NCI-H748 (cell line): ENCODE measurements at regions not wholly inside any gene's neighbourhood (a gene's known extent, or its start where the extent isn't known, plus 50 kb on each side); places are given as distances from the start of the nearest gene placed in this dataset.

Experiments used
- DNase-seq: peaks from one replicate; lab custom pipeline; 2025; ENCODE audit not compliant: unreplicated experiment; lab: John Stamatoyannopoulos, UW

DNA sequence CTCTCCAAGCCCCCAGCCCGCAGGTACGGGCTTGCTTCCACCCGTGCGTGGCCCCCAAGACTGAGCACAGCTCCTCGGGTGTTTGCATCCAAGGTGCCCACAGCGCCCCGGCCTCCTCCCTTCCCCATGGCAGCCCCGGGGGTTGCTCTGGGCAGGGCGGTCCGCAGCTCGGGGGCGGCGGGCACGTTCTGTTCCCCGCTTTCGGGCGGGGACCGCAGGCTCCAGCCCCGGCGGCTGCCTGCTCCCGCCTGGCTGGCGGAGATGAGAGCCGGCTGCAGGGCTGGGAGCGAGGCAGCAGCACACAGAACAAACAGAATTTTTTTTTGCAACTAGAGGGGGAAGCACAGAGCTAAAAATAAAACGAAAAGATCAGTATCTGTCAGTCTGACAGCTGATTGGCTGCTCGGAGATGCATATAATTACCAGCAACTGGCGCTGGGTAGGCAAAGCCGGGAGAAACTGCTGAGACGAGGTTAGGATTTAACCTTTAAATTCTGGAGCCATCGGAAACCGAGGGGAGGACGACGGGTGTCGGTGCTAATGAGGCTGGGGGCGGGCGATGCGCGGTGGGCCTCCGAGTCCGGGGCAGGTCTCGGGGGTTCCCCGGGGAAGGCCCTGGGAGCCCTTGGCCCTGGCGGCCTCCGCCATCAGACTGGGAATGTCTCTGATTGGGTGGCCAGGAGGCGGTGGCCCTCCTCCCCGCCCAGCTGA, 142.7 kb upstream of the IER5L start:
- DNase-seq = peak; percentile 53

DNA sequence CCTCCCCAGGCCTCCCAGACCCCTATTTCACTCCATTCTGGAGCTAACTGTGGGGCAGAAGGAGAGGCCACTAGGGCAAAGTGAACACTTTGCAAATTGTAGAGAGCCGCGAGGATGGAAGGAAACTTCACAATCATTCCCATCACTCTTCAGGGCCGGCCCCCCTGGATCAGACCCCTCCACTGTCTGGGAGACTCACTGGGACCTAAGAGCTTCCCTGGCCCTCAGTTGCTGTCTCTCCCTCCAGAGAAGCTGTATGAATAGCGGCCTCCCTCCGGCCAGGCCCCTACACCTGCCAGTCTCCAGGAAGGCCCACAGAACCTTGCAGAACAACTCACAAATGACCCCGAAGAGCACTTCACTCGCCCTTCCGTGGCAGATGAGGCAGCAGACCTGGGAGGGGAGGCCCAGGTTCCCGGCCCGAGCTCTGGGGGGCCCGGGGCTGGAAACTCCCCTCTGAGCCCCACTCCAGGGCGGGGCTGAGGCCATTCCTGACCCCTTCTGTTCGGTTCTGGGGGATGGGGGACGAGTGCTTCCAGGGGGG, 141.9 kb upstream of the IER5L start:
- DNase-seq = no peak

DNA sequence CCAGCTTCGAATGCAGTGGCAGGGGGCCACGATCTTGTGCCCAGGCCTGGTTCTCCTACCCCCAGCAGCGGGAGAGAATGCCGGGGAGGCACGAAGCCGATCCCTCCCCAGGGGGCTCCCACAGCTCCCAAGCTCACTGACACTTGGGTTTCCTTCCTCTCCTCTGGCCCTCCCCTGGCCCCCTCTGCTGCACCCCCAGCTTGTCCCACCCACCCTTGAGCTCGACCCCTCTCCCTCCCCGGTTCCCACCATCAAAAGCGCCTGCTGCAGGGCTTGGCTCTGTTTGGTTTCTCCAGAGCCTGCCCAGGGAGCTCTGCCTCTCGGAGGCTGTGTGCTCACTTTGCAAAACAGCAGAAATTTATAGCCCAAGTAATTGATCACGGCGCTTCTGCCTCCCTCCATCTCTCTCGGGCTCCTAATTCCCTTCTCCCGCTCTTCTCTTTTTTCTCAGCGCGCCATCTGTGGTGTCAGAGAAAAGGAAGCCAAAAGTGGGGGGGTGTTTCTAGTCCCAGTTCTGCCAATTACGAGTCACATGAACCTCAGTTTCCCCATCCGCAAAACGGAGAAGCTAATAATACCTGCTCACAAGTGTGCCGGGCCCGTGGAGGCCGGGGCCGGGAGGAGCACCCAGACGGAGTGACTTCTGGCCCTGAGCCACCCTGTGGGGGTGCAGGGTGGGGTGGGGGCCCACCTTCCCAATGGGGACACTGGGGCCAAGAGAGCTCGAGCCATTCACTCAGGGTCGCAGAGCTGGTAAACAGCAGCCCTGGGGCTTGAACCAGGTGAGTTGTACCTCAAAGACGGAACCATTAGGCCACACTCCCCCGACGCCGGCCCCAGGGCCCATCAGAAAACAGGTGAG, 141.2 kb upstream of the IER5L start:
- no peak for DNase-seq

DNA sequence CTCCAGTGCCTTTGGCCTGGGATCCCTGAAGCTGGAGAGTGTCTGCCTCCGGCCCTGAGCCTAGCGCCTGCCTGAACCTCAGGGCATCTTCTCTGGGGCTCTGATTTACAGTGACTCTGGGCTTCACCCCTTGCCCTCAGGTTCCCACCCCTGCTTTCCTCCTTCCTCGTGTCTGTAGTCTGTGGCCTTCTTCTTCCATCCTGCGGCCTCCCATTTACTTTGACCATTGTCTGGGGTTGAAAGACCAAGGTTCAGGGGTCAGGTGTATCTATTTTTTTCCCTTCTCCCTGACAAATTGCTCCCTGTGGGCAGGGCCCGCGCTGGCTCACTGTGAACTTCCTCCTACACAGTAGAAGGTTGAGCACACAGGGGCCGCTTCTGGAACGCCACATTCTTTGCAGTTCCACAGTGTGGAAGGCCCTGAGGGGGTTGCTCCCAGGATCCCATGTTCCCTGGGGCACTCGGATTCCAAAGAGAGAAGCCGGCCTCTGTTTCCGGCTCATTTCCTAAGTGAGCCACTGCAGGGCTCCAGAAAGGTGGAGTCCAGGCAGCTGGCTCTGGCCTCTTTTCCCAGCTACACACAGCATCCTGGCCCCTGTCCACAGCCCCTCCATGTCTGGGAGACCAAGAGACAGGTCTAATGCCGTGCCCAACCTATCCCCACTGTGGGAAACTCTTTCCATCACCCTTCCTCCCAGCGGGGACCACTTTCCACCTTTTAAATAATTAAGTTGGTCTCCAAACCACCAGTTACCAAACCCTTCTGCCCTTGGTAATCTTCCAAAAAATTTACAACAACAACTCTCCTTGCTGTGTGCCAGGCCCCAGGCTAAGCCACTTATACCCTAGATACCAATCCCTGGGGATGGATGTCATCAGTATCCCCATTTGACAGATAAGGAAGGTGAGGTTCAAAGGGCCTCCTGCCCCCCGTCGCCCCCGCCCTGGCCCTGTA, 140.3 kb upstream of the IER5L start:
- DNase-seq = no peak

DNA sequence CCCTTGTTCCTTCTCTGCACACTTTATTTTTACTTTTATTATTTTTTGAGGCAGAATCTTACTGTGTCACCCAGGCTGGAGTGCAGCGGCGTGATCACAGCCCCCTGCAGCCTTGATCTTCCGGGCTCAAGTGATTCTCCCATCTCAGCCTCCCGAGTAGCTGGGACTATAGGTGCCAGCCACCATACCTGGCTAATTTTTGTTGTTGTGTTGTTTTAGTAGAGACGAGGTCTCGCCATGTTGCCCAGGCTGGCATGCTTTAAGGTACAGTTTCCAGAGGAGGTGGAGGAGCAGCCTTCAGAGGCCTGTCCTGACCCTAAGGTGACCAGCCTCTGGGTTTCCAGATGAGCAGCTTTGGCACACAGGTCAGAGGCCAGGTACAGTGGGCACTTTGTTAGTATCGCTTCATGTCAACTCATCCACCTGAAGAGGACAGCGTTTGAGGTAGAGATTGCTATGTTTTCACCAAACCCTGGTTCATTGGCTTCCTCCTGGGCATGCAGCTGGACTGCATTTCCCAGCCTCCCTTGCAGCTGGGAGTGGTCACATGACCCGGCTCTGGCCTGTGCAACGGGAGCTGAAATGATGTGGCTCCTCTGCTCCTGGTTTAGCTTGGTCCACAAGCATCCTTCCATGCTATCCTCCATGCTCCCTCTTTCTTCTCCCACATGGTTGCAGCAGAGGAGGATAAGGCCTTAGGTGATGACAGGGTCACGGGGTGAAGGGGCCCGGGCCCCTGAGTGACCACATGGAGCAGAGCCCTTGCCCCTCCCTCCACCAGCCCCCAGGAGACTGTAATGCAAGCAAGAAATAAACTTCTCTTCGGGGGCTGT, 139.3 kb upstream of the IER5L start:
- DNase-seq = peak; percentile 29

DNA sequence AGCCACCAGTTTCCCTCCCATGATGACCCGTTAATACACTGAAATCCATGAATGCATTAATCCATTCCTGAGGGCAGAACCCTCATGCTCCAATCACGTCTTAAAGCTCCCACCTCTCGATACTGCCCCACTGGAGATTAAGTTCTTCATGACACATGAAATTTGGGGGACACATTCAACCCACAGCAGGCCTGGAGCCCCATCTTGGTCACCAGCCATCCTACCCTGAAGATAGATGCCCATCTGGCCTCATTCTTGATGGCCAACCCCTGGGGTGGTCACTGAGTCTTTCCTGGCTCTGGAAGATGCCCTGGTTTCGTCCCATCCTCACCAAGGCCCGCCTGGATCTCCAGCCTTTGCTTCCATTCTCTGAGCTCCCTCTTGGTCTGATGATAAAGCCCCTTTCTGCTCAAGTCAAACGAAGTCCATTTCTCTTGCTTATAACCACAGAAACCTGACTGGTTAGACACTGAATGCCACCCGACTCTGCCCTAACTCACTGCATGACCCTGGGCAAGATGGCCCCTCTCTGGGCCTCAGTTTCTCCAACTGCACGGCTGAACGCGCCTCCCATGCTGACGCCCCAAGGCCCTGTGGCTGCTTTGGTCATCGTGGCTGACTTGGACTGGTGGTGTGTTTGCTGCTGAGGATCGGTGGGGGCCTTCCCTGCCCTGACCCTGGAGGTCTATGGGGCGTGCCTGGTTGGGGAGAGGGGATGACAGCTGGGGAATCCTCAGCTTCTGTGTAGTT, 138.4 kb upstream of the IER5L start:
- no peak for DNase-seq

DNA sequence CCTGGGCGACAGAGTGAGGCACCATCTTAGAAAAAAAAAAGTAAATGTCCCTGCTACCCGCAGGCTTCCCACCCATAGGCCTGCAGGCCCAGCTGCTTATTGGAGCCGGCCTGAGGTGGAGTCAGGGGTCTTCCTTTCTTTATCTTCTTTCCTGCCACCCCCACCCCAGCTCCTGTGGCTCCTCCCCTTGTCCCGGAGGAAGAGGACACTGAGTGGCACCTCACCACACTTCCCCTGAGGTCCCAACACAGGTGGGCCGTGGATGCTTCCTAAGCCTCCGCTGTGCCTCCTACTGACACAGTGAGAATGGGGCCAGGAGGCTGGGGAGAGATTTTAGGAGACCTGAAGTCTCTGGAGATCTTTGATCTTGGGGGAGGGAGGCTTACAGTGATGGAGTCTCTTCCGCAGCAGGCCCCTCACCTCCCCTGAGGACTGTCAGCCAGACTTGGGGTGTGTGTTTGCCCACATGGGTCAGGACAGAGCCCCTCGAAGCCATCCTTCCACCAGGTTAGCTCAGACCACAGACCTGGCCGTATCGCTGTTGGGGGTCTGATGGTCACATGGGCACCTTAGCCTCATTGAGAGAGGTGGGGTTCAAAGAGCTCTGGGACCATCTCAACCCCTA, 135.4 kb upstream of the IER5L start:
- DNase-seq = no peak

DNA sequence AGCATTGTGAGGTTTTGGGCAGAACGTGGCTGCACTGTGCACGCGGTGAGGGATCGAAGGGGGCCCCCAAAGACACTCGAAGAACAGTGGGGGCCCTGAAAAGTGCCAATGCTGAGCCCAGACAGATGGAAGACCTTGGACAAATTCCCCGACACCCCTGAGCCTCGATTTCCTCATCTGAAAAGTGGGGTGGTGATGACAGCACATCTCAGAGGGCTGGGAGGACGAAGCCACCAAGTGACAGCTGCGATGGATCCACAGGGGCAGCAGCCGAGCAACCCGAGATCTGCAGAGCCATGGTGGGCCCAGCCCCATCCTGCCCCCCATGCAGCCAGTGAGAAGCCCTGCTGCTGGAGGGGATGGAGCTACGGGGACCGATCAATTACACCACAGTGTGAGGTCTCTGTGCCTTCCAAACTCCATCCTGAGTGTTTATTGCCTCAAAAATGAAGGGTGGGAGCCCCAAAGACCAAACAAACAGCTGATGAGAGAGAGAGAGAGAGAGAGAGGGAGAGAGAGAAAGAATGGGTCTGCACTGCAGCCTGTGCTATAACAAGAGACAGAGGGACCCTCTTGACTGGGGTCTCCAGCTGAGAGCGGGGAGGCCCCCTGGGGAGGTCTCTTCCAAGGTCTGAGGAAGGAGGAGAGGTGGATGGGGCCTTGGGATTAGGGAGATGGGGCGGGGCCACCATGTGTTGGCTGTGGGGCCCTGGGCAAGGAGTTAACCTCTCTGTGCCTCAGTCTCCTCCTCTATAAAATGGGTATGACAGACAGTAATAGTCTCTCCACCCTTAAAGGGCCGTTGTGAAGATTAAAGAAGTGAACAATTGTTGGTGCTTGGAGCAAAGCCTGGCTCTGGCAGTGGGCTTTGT, 134.4 kb upstream of the IER5L start:
- DNase-seq = no peak

DNA sequence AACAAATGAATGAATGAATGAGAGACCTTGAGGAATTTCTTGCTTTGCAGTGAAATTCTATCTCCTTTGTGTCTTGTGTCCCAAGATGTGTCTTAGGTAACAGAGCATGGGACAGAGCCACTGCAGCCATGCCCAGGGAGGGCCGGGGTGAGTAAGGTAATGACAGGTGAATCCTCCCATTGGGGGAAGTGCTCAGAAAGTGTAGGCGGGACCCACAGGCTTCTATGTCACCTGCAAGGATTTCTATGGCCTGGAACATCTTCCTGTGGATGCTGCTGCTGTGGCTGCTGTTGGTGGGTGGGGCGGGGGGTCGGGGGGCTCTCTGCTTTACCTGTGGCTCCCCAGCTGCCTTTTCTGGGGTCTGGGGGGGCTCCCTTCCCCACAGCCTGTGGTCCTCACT, 133.6 kb upstream of the IER5L start:
- no peak for DNase-seq

DNA sequence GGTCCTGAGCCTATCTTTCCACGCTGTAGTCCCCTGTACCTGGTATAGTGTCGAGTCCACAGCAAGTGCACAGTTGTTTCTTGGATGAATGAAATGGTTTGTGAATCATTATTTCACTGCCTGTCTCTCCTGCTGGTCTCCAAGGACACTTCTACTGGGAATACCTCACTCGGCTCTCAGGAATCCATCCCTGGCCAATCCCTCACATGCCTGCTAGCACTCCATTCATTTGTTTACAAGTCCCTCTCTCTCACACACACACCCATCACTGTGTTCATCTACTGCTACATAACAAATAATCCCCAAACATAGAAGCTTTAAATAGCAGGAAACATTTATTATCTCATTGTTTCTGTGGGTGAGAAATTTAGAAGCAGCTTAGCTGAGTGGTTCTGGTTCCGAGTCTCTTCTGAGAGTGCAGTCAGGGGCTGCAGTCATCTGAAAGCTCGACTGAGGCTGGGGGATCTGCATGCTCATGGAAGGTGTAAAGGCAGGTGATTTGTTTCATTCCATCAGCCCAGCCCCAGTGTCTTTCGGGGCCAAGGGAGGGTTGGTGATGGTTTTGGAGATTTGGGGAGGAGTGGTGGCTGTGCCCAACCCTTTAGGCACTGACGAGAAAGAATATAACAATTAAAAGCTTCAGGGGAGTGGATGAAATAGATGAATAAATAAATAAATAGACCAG, 132.7 kb upstream of the IER5L start:
- DNase-seq = no peak

DNA sequence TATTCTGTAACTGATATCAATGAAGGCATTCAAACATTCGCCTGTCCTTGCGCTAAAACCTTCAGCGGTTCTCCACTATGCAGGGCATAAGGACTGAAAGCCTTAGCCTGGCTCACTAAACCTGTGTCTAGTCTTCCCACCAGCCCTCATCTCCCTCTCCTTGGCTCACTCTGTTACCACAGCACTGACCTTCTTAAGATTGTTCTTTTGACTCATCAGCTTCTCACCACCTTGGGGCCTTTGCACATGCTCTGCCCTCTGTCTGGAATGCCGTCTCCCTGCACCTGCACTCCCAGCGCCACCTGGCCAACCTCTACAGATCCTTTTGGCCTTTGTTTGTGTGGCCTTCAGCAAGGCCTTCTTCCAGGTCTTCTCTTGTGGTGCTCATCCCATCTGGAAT, 131.8 kb upstream of the IER5L start:
- no peak for DNase-seq

DNA sequence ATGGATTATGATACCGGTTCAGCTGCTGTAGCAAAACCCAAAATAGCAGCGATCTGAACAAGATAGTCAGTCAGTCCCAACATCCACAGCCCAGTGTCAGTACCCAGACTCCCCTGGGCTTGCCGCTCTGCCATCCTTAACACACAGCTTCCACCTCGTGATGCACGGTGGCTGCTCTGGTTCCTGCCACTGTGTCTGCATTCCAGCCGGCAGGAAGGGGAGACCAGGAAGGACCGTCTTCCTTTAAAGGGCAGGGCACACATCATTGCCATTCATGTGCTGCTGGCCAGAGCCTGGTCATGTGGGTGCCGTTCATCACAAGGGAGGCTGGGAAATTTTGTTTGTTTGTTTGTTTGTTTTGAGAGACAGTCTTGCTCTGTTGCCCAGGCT, 131.0 kb upstream of the IER5L start:
- DNase-seq = no peak

DNA sequence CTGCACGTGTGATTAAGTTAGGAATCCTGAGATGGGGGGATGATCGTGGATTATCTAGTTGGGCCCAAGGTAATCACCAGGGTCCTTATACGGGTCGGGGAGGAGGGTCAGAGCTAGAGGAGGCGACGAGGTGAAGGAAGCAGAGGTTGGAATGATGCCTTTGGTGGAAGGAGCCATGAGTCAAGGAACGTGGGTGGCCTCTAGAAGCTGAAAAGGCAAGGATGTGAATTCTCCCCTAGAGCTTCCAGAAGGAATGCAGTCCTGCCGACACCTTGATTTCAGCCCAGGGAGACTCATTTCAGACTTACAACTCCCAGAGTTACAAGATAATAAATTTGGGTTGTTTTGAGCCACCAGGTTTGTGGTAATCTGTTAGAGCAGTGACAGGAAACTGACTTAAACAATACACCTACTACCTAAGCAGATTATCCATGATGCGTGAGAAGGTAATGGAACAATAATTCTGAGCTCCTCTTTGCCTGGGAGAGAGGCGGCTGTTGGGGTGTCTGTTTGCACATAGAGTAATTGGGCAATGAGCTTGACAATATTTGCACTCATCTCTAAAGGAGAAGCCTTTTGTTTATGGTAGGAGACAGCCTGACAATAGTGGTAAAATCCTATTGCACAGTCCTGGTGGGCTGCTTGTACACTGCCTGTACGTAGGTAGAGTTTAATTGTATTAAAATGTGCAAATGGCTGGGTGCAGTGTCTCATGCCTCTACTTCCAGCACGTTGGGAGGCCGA, 129.3 kb upstream of the IER5L start:
- DNase-seq = peak; percentile 82

DNA sequence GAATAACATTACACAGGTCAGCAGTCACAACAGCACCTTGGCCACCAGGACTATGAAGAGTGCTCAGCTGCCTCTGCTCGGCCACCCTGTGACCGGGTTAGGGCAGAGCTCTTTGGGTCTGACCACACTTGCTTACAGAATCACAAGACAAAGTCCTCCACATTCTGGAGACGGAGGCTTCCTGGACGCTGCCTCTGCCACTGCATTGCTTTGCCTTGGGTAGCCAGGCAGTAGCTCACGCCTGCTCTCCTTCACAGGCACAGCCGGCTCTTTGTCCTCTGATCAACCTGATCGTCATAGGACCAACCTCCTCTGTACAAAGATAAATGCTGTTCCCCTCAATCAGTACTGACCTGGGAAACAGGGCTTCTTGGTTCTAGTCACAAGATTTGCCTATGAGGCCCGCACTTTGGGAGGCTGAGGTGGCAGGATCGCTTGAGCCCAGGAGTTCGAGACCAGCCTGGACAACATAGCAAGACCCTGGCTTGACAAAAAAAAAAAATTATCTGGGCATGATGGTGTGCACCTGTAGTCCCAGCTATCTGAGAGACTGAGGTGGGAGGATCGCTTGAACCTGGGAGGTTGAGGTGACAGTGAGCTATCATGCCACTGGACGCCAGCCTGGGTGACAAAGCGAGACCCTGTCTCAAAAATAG, 128.4 kb upstream of the IER5L start:
- no peak for DNase-seq

DNA sequence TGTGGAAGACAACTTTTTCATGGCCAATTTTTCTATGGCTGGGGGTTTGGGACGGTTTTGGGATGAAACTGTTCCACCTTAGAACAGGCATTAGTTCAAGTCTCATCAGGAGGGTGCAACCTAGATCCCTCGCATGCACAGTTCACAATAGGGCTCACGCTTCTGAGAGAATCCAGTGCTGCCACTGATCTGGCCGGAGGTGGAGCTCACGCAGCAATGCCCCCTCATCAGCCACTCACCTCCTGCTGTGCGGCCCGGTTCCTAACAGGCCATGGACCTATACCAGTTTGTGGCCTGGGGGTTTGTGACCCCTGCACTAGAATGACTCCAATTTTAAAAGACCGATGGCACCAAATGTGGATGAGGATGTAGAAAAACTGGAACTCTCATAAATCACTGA, 127.2 kb upstream of the IER5L start:
- no peak for DNase-seq

DNA sequence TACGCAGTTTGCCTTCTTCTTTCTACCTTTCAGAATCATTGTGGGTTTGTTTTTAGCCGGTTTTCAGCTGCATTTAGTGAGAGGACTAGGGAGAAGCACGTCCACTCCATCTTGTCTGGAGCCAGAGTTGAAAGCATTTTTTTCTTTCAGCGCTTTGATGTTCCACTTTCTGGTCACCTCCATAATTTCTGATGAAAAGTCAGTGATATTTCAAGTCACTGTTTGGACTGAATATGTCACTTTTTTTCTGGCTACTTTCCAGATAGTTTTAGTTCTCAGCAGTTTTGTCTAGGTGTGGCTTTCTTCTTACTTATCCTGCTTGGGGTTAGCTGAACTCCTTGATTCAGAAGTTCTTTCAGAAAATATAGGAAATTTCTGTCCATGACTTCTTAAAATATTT, 123.9 kb upstream of the IER5L start:
- DNase-seq = no peak
